Endothelial cell of umbilical vein (primary cell): ENCODE measurements at regions not wholly inside any gene's neighbourhood (a gene's known extent, or its start where the extent isn't known, plus 50 kb on each side); places are given as distances from the start of the nearest gene placed in this dataset.

Experiments used
- BruUV-seq: library from RNA; stranded (reverse); fragments of 400-500 nt; replicated peaks from 2 replicates; lab custom pipeline; 2021; lab: Mats Ljungman, UMichigan
- CTCF ChIA-PET: fragments of 300-600, 350-600 bp; sonication (Branson Sonifier 250); formaldehyde crosslinking; loops from one replicate; lab custom pipeline; 2021; ENCODE audit warnings: antibody characterized with exemption, inconsistent platforms; lab: Charles Lee
- POLR2A ChIA-PET: fragments of 300-600, 350-600 bp; sonication (Branson Sonifier 250); formaldehyde crosslinking; loops from one replicate; lab custom pipeline; 2021; ENCODE audit warnings: antibody characterized with exemption, inconsistent platforms; lab: Charles Lee
- DNase-seq: peaks from one replicate; pipeline ENCODE4 v3.0.0-alpha.2; 2011; ENCODE audit warnings: low read depth, low spot score
- FAIRE-seq: peaks from 2 replicates; lab custom pipeline; 2011; peaks lifted over from hg19 to GRCh38; lab: Jason Lieb, UNC
- H2AFZ ChIP-seq: 2 replicates; pipeline ENCODE4 v1.6.0; 2012; ENCODE audit warnings: low read depth, low read length, control low read depth, inconsistent platforms
- H3K27ac ChIP-seq: 2 replicates; pipeline ENCODE4 v1.5.1; 2011; ENCODE audit warnings: low read depth, mild to moderate bottlenecking, control low read depth, low read length, moderate library complexity; ENCODE audit not compliant: insufficient read depth
- H3K27me3 ChIP-seq, 2 experiments: 2 replicates each; pipeline versions ENCODE4 v1.6.0 to v1.6.1; 2011; ENCODE audit warnings: low read length in 2 of 2, mixed read lengths in 1 of 2; ENCODE audit not compliant: control insufficient read depth in 2 of 2, insufficient read depth in 2 of 2
- H3K36me3 ChIP-seq, 2 experiments: 2 replicates in 1 of 2; 3 replicates in 1 of 2; pipeline ENCODE4 v1.5.1; 2011; ENCODE audit warnings: low read length in 2 of 2, mild to moderate bottlenecking in 1 of 2, moderate library complexity in 1 of 2; ENCODE audit not compliant: control insufficient read depth in 2 of 2, insufficient read depth in 2 of 2; ENCODE audit errors: extremely low read depth in 1 of 2
- H3K4me1 ChIP-seq: 3 replicates; pipeline ENCODE4 v1.5.1; 2011; ENCODE audit warnings: mild to moderate bottlenecking, low read length; ENCODE audit not compliant: control insufficient read depth, insufficient read depth; ENCODE audit errors: extremely low read depth
- H3K4me2 ChIP-seq: 2 replicates; pipeline ENCODE4 v1.6.1; 2011; ENCODE audit warnings: low read length, control low read depth, mixed read lengths; ENCODE audit not compliant: insufficient read depth
- H3K4me3 ChIP-seq, 3 experiments: fragments of 200-600 bp in 1 of 3; sonication (generic), shearing (Covaris generic) in 1 of 3; replicated peaks in 1 of 3; 2 replicates each; pipeline ENCODE4 v1.5.1; 2011 to 2016; ENCODE audit warnings: control low read depth in 3 of 3, low read length in 3 of 3, mild to moderate bottlenecking in 2 of 3, inconsistent platforms in 1 of 3, low read depth in 1 of 3, moderate library complexity in 1 of 3; ENCODE audit not compliant: insufficient read depth in 1 of 3
- H3K79me2 ChIP-seq: 2 replicates; pipeline ENCODE4 v1.6.0; 2012; ENCODE audit warnings: low read length, inconsistent platforms; ENCODE audit not compliant: control insufficient read depth, insufficient read depth
- H3K9ac ChIP-seq: replicated peaks from 2 replicates; pipeline ENCODE3; 2011; ENCODE audit warnings: low read length, control low read depth; ENCODE audit not compliant: insufficient read depth; ENCODE audit errors: extremely low read depth
- H3K9me1 ChIP-seq: replicated peaks from 3 replicates; pipeline ENCODE4 v1.6.0; 2011; ENCODE audit warnings: mild to moderate bottlenecking, low read length; ENCODE audit not compliant: control insufficient read depth, insufficient read depth; ENCODE audit errors: extremely low read depth
- H3K9me3 ChIP-seq: replicated peaks from 2 replicates; pipeline ENCODE4 v1.5.1; 2012; ENCODE audit warnings: low read length, inconsistent platforms; ENCODE audit not compliant: control insufficient read depth, insufficient read depth
- H4K20me1 ChIP-seq: replicated peaks from 2 replicates; pipeline ENCODE3; 2011; ENCODE audit warnings: mild to moderate bottlenecking, low read length; ENCODE audit not compliant: control insufficient read depth, insufficient read depth; ENCODE audit errors: extremely low read depth
- CTCF ChIP-seq, 2 donors: IDR thresholded peaks; 1 replicate in 1 of 2; 2 replicates in 1 of 2; pipeline ENCODE4 v1.5.1; 2011; ENCODE audit warnings: low read length in 2 of 2, mild to moderate bottlenecking in 2 of 2, moderate library complexity in 2 of 2, control low read depth in 1 of 2, inconsistent platforms in 1 of 2, low read depth in 1 of 2; ENCODE audit not compliant: insufficient read depth in 1 of 2; ENCODE audit errors: extremely low read depth in 1 of 2
- EZH2 ChIP-seq: IDR thresholded peaks from 2 replicates; pipeline ENCODE4 v1.6.1; 2012; ENCODE audit warnings: borderline replicate concordance, low read depth, mild to moderate bottlenecking, moderate library complexity, low read length, inconsistent platforms; ENCODE audit not compliant: severe bottlenecking
- FOS ChIP-seq: IDR thresholded peaks from 2 replicates; pipeline ENCODE4 v1.6.1; 2011; ENCODE audit warnings: mild to moderate bottlenecking, low read length, moderate library complexity, borderline replicate concordance; ENCODE audit not compliant: insufficient read depth
- GATA2 ChIP-seq: IDR thresholded peaks from 2 replicates; pipeline ENCODE4 v1.7.0; 2011; ENCODE audit warnings: low read depth, mild to moderate bottlenecking, moderate library complexity, mixed read lengths, low read length; ENCODE audit not compliant: insufficient read length, insufficient read depth
- JUN ChIP-seq: IDR thresholded peaks from 2 replicates; pipeline ENCODE4 v1.6.1; 2011; ENCODE audit warnings: borderline replicate concordance, low read depth; ENCODE audit not compliant: insufficient read length, insufficient read depth
- MAX ChIP-seq: IDR thresholded peaks from 2 replicates; pipeline ENCODE4 v1.6.1; 2011; ENCODE audit not compliant: insufficient read depth, insufficient read length
- MYC ChIP-seq: IDR thresholded peaks from one replicate; pipeline ENCODE4 v1.6.1; 2011; ENCODE audit warnings: mild to moderate bottlenecking, low read depth, low read length
- POLR2A ChIP-seq: IDR thresholded peaks from 2 replicates; pipeline ENCODE4 v1.6.1; 2012; ENCODE audit warnings: low read depth, mild to moderate bottlenecking, control low read depth, low read length
- POLR2AphosphoS5 ChIP-seq: IDR thresholded peaks from 2 replicates; pipeline ENCODE4 v1.6.1; 2012; ENCODE audit warnings: low read depth, mild to moderate bottlenecking, control low read depth, low read length, moderate library complexity; ENCODE audit not compliant: insufficient read depth
- dilution Hi-C: fragments of 300-500 bp; cut with MboI; formaldehyde crosslinking; loops from one replicate; pipeline ENCODE4 v1.15.0; 2019; ENCODE audit warnings: low sequenced_read_pairs; ENCODE audit not compliant: extremely low pct_ligation_motif_present
- intact Hi-C: fragments of 100-400 bp; cut with micrococcal nuclease; formaldehyde crosslinking; loops from one replicate; pipeline ENCODE4 v1.10.0; 2022

- Histone ChIP-seq H3K4me2 (no peak overlapping the region), H2AFZ (no peak overlapping the region), H3K36me3 (no peaks in the 10 kb centered on the region), H3K4me3 (no peak overlapping the region), H3K9me3 (no peaks in the 10 kb centered on the region), H3K27ac (no peak overlapping the region), H3K9me1 (no peaks in the 10 kb centered on the region), H3K27me3 (no peaks in the 10 kb centered on the region), H3K9ac (no peak overlapping the region), H3K79me2 (no peaks in the 10 kb centered on the region), H4K20me1 (no peaks in the 10 kb centered on the region), H3K4me1 (no peaks in the 10 kb centered on the region)
- TF ChIP-seq POLR2A (no peak), MAX (no peak), POLR2AphosphoS5 (no peak), CTCF (IDR thresholded peaks at IDR 0.05; ENCODE audit: extremely low read depth in 1 of 2, insufficient read depth in 1 of 2, low read depth in 1 of 2, low read length in 2 of 2) (no peak), MYC (no peak), FOS (no peak), EZH2 (no peak), JUN (no peak), GATA2 (no peak)
- BruUV-seq, result no TSS peak
- FAIRE-seq (no peak), DNase-seq (no peak)
- dilution Hi-C loops, result no loop called here
- ChIA-PET CTCF (no interaction called here), POLR2A (no interaction called here)
- intact Hi-C loops, result no loop called here
Observed at GRCh38 chr2:147002256-147002655, 842.6 kb upstream of the ACVR2A start.
